ENCODE measurements at regions not wholly inside any gene's neighbourhood (a gene's known extent, or its start where the extent isn't known, plus 50 kb on each side); places are given as distances from the start of the nearest gene placed in this dataset.

DNA sequence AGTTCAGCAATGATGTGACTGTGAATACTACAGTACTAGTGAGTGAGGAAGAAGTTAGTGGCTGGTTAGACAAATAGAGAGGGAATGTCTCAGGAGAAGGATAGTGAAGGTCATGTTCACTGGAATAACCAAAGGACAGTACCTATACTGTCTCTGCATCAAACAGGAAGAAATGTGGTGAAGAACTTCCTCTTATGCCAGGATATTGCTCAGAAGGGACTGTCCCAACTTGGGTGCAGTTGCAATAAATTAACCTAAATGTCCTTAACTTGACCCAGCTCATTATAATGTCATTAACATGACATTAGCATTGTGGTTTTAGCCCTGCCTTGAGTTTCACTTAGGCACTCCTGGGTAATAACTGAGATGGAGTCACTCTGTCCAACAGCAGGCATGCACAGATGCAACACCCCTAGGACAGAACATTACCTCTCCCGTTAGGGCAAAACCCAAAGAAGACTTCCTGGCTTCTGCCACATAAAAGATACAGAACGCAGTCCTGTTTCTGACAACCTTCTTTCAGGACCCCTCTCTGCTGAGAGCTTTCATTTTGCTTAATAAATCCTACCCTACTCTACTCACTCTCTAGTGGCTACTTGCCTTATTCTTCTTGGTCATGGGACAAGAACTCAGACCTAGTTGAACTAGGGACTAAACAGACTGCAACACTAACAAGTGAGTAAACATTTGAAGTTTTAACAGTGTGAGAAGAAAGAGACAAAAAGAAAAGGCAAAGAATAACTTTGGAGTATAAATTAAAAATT is 1591.6 kb upstream of the MIR17HG start:
- TF ChIP-seq ZNF114 (CRISPR knock-in tag; IDR thresholded peaks at IDR 0.05) = no peak
- no peak for TF ChIP-seq EZH2 (IDR thresholded peaks at IDR 0.05; ENCODE audit: low read depth, unreplicated experiment)
- no peak for TF ChIP-seq CREB1 (CRISPR knock-in tag; IDR thresholded peaks at IDR 0.05; ENCODE audit: low read depth)
- TF ChIP-seq, protein P1, sequence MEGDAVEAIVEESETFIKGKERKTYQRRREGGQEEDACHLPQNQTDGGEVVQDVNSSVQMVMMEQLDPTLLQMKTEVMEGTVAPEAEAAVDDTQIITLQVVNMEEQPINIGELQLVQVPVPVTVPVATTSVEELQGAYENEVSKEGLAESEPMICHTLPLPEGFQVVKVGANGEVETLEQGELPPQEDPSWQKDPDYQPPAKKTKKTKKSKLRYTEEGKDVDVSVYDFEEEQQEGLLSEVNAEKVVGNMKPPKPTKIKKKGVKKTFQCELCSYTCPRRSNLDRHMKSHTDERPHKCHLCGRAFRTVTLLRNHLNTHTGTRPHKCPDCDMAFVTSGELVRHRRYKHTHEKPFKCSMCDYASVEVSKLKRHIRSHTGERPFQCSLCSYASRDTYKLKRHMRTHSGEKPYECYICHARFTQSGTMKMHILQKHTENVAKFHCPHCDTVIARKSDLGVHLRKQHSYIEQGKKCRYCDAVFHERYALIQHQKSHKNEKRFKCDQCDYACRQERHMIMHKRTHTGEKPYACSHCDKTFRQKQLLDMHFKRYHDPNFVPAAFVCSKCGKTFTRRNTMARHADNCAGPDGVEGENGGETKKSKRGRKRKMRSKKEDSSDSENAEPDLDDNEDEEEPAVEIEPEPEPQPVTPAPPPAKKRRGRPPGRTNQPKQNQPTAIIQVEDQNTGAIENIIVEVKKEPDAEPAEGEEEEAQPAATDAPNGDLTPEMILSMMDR (conservative IDR thresholded peaks at IDR 0.05; ENCODE audit: low read depth in 2 of 2) = no peak
- no peak for TF ChIP-seq EZH2phosphoT487 (IDR thresholded peaks at IDR 0.05; ENCODE audit: unreplicated experiment)
- TF ChIP-seq POLR2AphosphoS5 (IDR thresholded peaks at IDR 0.05; ENCODE audit: low read depth) = no peak
- TF ChIP-seq, protein P2, sequence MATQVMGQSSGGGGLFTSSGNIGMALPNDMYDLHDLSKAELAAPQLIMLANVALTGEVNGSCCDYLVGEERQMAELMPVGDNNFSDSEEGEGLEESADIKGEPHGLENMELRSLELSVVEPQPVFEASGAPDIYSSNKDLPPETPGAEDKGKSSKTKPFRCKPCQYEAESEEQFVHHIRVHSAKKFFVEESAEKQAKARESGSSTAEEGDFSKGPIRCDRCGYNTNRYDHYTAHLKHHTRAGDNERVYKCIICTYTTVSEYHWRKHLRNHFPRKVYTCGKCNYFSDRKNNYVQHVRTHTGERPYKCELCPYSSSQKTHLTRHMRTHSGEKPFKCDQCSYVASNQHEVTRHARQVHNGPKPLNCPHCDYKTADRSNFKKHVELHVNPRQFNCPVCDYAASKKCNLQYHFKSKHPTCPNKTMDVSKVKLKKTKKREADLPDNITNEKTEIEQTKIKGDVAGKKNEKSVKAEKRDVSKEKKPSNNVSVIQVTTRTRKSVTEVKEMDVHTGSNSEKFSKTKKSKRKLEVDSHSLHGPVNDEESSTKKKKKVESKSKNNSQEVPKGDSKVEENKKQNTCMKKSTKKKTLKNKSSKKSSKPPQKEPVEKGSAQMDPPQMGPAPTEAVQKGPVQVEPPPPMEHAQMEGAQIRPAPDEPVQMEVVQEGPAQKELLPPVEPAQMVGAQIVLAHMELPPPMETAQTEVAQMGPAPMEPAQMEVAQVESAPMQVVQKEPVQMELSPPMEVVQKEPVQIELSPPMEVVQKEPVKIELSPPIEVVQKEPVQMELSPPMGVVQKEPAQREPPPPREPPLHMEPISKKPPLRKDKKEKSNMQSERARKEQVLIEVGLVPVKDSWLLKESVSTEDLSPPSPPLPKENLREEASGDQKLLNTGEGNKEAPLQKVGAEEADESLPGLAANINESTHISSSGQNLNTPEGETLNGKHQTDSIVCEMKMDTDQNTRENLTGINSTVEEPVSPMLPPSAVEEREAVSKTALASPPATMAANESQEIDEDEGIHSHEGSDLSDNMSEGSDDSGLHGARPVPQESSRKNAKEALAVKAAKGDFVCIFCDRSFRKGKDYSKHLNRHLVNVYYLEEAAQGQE (IDR thresholded peaks at IDR 0.05; ENCODE audit: unreplicated experiment) = no peak
- TF ChIP-seq ZNF331 (CRISPR knock-in tag; IDR thresholded peaks at IDR 0.05; ENCODE audit: low read depth) = no peak
- TF ChIP-seq, protein P3, sequence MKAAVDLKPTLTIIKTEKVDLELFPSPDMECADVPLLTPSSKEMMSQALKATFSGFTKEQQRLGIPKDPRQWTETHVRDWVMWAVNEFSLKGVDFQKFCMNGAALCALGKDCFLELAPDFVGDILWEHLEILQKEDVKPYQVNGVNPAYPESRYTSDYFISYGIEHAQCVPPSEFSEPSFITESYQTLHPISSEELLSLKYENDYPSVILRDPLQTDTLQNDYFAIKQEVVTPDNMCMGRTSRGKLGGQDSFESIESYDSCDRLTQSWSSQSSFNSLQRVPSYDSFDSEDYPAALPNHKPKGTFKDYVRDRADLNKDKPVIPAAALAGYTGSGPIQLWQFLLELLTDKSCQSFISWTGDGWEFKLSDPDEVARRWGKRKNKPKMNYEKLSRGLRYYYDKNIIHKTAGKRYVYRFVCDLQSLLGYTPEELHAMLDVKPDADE (IDR thresholded peaks at IDR 0.05) = no peak
- TF ChIP-seq JUNB (IDR thresholded peaks at IDR 0.05; ENCODE audit: unreplicated experiment) = no peak
- no peak for TF ChIP-seq STAT1 (IDR thresholded peaks at IDR 0.05; ENCODE audit: unreplicated experiment)
- TF ChIP-seq NANOG (IDR thresholded peaks at IDR 0.05; ENCODE audit: borderline replicate concordance) = no peak
- TF ChIP-seq, protein P4, sequence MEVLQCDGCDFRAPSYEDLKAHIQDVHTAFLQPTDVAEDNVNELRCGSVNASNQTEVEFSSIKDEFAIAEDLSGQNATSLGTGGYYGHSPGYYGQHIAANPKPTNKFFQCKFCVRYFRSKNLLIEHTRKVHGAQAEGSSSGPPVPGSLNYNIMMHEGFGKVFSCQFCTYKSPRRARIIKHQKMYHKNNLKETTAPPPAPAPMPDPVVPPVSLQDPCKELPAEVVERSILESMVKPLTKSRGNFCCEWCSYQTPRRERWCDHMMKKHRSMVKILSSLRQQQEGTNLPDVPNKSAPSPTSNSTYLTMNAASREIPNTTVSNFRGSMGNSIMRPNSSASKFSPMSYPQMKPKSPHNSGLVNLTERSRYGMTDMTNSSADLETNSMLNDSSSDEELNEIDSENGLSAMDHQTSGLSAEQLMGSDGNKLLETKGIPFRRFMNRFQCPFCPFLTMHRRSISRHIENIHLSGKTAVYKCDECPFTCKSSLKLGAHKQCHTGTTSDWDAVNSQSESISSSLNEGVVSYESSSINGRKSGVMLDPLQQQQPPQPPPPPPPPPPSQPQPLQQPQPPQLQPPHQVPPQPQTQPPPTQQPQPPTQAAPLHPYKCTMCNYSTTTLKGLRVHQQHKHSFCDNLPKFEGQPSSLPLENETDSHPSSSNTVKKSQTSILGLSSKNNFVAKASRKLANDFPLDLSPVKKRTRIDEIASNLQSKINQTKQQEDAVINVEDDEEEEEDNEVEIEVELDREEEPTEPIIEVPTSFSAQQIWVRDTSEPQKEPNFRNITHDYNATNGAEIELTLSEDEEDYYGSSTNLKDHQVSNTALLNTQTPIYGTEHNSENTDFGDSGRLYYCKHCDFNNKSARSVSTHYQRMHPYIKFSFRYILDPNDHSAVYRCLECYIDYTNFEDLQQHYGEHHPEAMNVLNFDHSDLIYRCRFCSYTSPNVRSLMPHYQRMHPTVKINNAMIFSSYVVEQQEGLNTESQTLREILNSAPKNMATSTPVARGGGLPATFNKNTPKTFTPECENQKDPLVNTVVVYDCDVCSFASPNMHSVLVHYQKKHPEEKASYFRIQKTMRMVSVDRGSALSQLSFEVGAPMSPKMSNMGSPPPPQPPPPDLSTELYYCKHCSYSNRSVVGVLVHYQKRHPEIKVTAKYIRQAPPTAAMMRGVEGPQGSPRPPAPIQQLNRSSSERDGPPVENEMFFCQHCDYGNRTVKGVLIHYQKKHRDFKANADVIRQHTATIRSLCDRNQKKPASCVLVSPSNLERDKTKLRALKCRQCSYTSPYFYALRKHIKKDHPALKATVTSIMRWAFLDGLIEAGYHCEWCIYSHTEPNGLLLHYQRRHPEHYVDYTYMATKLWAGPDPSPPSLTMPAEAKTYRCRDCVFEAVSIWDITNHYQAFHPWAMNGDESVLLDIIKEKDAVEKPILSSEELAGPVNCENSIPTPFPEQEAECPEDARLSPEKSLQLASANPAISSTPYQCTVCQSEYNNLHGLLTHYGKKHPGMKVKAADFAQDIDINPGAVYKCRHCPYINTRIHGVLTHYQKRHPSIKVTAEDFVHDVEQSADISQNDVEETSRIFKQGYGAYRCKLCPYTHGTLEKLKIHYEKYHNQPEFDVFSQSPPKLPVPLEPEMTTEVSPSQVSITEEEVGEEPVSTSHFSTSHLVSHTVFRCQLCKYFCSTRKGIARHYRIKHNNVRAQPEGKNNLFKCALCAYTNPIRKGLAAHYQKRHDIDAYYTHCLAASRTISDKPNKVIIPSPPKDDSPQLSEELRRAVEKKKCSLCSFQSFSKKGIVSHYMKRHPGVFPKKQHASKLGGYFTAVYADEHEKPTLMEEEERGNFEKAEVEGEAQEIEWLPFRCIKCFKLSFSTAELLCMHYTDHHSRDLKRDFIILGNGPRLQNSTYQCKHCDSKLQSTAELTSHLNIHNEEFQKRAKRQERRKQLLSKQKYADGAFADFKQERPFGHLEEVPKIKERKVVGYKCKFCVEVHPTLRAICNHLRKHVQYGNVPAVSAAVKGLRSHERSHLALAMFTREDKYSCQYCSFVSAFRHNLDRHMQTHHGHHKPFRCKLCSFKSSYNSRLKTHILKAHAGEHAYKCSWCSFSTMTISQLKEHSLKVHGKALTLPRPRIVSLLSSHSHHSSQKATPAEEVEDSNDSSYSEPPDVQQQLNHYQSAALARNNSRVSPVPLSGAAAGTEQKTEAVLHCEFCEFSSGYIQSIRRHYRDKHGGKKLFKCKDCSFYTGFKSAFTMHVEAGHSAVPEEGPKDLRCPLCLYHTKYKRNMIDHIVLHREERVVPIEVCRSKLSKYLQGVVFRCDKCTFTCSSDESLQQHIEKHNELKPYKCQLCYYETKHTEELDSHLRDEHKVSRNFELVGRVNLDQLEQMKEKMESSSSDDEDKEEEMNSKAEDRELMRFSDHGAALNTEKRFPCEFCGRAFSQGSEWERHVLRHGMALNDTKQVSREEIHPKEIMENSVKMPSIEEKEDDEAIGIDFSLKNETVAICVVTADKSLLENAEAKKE (CRISPR knock-in tag; IDR thresholded peaks at IDR 0.05) = no peak

Data from GM23338 (cell line).